B cell (primary cell): ENCODE measurements at regions not wholly inside any gene's neighbourhood (a gene's known extent, or its start where the extent isn't known, plus 50 kb on each side); places are given as distances from the start of the nearest gene placed in this dataset.

Experiments used
- ATAC-seq: fragments of 200-7000 bp; cut with Tn5 transposase; one replicate; pipeline ENCODE4 v1.10.0; 2021; ENCODE audit warnings: low read depth, mild to moderate bottlenecking, moderate number of reproducible peaks, moderate library complexity
- CTCF ChIA-PET: fragments of 350-600 bp; sonication (Branson Sonifier 250); formaldehyde crosslinking; loops from one replicate; lab custom pipeline; 2021; ENCODE audit warnings: antibody characterized with exemption, inconsistent platforms; lab: Charles Lee
- POLR2A ChIA-PET: fragments of 350-600 bp; sonication (Branson Sonifier 250); formaldehyde crosslinking; loops from one replicate; lab custom pipeline; 2021; ENCODE audit warnings: antibody characterized with exemption; lab: Charles Lee
- DNase-seq: peaks from one replicate; pipeline ENCODE4 v3.0.0; 2013
- H2AFZ ChIP-seq: 2 replicates; pipeline ENCODE4 v1.6.1; 2012; ENCODE audit warnings: mild to moderate bottlenecking, low read depth, low read length; ENCODE audit not compliant: insufficient read depth, poor library complexity, severe bottlenecking
- H3K27ac ChIP-seq, 2 donors: 1 replicate in 1 of 2; 2 replicates in 1 of 2; pipeline ENCODE4 v1.5.1; 2012 to 2013; ENCODE audit warnings: low read length in 2 of 2, mild to moderate bottlenecking in 2 of 2, moderate library complexity in 1 of 2
- H3K27me3 ChIP-seq, 4 experiments: fragments of 200-600 bp in 1 of 4; sonication (generic) in 1 of 4; replicated peaks in 1 of 4; 1 replicate in 2 of 4; 2 replicates in 2 of 4; pipeline versions ENCODE4 v1.6.1 to v1.7.0; 2013 to 2016; ENCODE audit warnings: low read length in 3 of 4, mild to moderate bottlenecking in 2 of 4, mixed read lengths in 1 of 4, moderate library complexity in 1 of 4; ENCODE audit not compliant: insufficient read depth in 4 of 4, control insufficient read depth in 3 of 4; ENCODE audit errors: control extremely low read depth in 1 of 4
- H3K36me3 ChIP-seq, 2 experiments: replicated peaks in 1 of 2; 1 replicate in 1 of 2; 2 replicates in 1 of 2; pipeline versions ENCODE4 v1.6.1 to v1.7.1; 2013; ENCODE audit warnings: low read length in 1 of 2; ENCODE audit not compliant: insufficient read depth in 2 of 2, control insufficient read depth in 1 of 2; ENCODE audit errors: control extremely low read depth in 1 of 2, extremely low read depth in 1 of 2
- H3K4me1 ChIP-seq, 2 donors: fragments of 200-600 bp in 1 of 2; sonication (generic) in 1 of 2; 1 replicate in 1 of 2; 2 replicates in 1 of 2; pipeline versions ENCODE4 v1.5.1 to v1.6.1; 2013 to 2017; ENCODE audit warnings: low read length in 2 of 2; ENCODE audit not compliant: control insufficient read depth in 2 of 2, insufficient read depth in 2 of 2
- H3K4me2 ChIP-seq: replicated peaks from 2 replicates; pipeline ENCODE3; 2012; ENCODE audit warnings: mild to moderate bottlenecking, low read depth, low read length; ENCODE audit not compliant: poor library complexity, severe bottlenecking
- H3K4me3 ChIP-seq, 5 experiments: fragments of 200-600 bp in 1 of 5; sonication (generic) in 1 of 5; 1 replicate in 3 of 5; 2 replicates in 2 of 5; pipeline versions ENCODE4 v1.5.1 to v1.7.0; 2011 to 2016; ENCODE audit warnings: low read length in 4 of 5, mild to moderate bottlenecking in 4 of 5, low read depth in 2 of 5, control low read depth in 1 of 5, moderate library complexity in 1 of 5; ENCODE audit not compliant: insufficient read depth in 1 of 5; ENCODE audit errors: control extremely low read depth in 1 of 5, extremely low read depth in 1 of 5
- H3K79me2 ChIP-seq: fragments of 200-600 bp; sonication (generic); one replicate; pipeline ENCODE4 v1.6.0; 2016; ENCODE audit warnings: low read length; ENCODE audit not compliant: control insufficient read depth, insufficient read depth
- H3K9ac ChIP-seq: fragments of 200-600 bp; sonication (generic); 2 replicates; pipeline ENCODE4 v1.6.1; 2017; ENCODE audit warnings: mild to moderate bottlenecking, low read length, moderate library complexity
- H3K9me3 ChIP-seq, 3 donors: one replicate each; pipeline versions ENCODE4 v1.6.1 to v1.7.1; 2013; ENCODE audit warnings: low read length in 2 of 3; ENCODE audit not compliant: control insufficient read depth in 2 of 3, insufficient read depth in 1 of 3; ENCODE audit errors: control extremely low read depth in 1 of 3
- H4K20me1 ChIP-seq: 2 replicates; pipeline ENCODE4 v1.6.0; 2012; ENCODE audit warnings: mild to moderate bottlenecking, low read length; ENCODE audit not compliant: insufficient read depth, control insufficient read depth, poor library complexity, severe bottlenecking
- H3K27ac Mint-ChIP-seq: one replicate; pipeline ENCODE4 v1.8.0; 2021; ENCODE audit warnings: mixed read lengths
- H3K27me3 Mint-ChIP-seq: one replicate; pipeline ENCODE4 v1.8.0; 2021; ENCODE audit warnings: mixed read lengths
- H3K4me1 Mint-ChIP-seq: one replicate; pipeline ENCODE4 v1.8.0; 2021; ENCODE audit warnings: mixed read lengths
- H3K4me3 Mint-ChIP-seq: one replicate; pipeline ENCODE4 v1.8.0; 2021; ENCODE audit warnings: mixed read lengths
- H3K9me3 Mint-ChIP-seq: one replicate; pipeline ENCODE4 v1.8.0; 2022; ENCODE audit warnings: mixed read lengths; ENCODE audit not compliant: insufficient read depth
- EZH2 ChIP-seq: IDR thresholded peaks from 2 replicates; pipeline ENCODE4 v1.6.1; 2012; ENCODE audit warnings: borderline replicate concordance, low read depth, mild to moderate bottlenecking, moderate library complexity, low read length; ENCODE audit not compliant: insufficient read depth, poor library complexity, severe bottlenecking
- WGBS: methylation state at CpG from one replicate; pipeline ENCODE4 v1.1.5; 2013; ENCODE audit warnings: missing lambda C conversion rate; ENCODE audit not compliant: insufficient coverage; 5-methylcytosine and 5-hydroxymethylcytosine counted together
- intact Hi-C: fragments of 100-400 bp; cut with micrococcal nuclease; formaldehyde crosslinking; loops from one replicate; pipeline ENCODE4 v1.10.0; 2022
- TF ChIP-seq, protein P1 (sequence below): fragments of 200-600 bp; IDR thresholded peaks from one replicate; pipeline ENCODE4 v1.8.0; 2022; ENCODE audit warnings: antibody characterized with exemption, mild to moderate bottlenecking

DNA sequence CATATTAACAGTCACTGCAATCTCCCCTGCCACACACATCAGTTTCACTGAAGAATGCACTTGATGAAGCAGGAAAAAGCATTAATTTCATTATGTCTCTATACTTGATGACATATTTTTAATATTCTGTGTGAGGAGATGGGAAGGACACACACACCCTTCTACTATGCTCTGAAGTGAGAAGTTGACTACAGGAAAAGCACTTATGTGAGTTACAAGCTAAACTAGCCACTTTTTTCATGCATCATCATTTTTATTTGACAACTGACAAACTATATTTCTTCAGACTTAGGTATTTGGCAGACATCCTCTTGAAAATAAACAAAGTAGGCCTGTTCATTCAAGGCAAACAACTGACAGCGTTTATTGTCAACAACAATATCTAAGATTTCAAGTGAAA is 150.4 kb upstream of the ID2 start:
- no CpG with 5 or more reads among the region's 1 CpG for WGBS
- intact Hi-C loops = no loop called here
- H3K36me3 ChIP-seq = no peaks in the 10 kb centered on the region

DNA sequence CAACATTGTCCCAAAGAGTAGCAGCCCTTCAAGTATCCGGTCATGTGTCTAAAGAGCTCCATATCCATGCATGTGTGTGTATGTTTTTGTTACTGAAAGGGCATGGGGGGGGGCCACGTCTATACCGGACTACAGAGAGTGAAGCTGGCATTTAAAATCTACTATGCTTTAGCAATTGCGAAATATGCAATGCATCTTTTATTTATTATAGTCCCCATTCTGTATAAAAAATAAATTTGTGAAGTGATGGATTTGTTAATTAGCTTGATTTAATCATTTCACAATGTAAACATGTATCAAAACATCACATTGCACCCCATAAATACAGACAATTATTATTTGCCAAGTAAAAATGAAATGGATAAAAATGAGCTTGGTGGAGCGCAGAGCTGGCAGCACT is 149.4 kb upstream of the ID2 start:
- Histone ChIP-seq H2AFZ (no peak overlapping the region), H3K36me3 (no peaks in the 10 kb centered on the region), H3K27me3 (peaks cover 0 to 44% (median 6%) of the 10 kb centered on the region in 4 experiments), H4K20me1 (no peaks in the 10 kb centered on the region), H3K4me3 (no peak overlapping the region), H3K9me3 (peaks cover 5 to 35% (median 18%) of the 10 kb centered on the region in 3 donors), H3K4me2 (no peak overlapping the region), H3K4me1 (peaks cover 21 to 26% of the 10 kb centered on the region in 2 donors), H3K27ac (no peak overlapping the region), H3K79me2 (no peaks in the 10 kb centered on the region), H3K9ac (no peak overlapping the region)
- TF ChIP-seq, protein P1, sequence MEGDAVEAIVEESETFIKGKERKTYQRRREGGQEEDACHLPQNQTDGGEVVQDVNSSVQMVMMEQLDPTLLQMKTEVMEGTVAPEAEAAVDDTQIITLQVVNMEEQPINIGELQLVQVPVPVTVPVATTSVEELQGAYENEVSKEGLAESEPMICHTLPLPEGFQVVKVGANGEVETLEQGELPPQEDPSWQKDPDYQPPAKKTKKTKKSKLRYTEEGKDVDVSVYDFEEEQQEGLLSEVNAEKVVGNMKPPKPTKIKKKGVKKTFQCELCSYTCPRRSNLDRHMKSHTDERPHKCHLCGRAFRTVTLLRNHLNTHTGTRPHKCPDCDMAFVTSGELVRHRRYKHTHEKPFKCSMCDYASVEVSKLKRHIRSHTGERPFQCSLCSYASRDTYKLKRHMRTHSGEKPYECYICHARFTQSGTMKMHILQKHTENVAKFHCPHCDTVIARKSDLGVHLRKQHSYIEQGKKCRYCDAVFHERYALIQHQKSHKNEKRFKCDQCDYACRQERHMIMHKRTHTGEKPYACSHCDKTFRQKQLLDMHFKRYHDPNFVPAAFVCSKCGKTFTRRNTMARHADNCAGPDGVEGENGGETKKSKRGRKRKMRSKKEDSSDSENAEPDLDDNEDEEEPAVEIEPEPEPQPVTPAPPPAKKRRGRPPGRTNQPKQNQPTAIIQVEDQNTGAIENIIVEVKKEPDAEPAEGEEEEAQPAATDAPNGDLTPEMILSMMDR = no peak
- TF ChIP-seq EZH2 = no peak
- intact Hi-C loops = no loop called here
- ChIA-PET POLR2A (no interaction called here), CTCF (interaction anchor here (0.7 to 1.0 kb wide), 2 partner anchors 11 to 15 kb away, joined by 3 read pairs; no protein-coding TSS in a partner anchor)
- H3K27ac Mint-ChIP-seq = no peak overlapping the region
- ATAC-seq (no peak), DNase-seq (no peak)
- H3K4me3 Mint-ChIP-seq = no peak overlapping the region
- H3K9me3 Mint-ChIP-seq = peaks cover 6% of the 10 kb centered on the region
- WGBS = 90% methylated on average over 1 of the region's 5 CpGs
- H3K27me3 Mint-ChIP-seq = peaks cover 21% of the 10 kb centered on the region
- peaks cover 20% of the 10 kb centered on the region for H3K4me1 Mint-ChIP-seq

More for the DNA sequence above, 150.4 kb upstream of the ID2 start:
- Mint-ChIP-seq H3K27ac (no peak overlapping the region), H3K27me3 (peaks cover 21% of the 10 kb centered on the region), H3K9me3 (peaks cover 6% of the 10 kb centered on the region), H3K4me3 (no peak overlapping the region), H3K4me1 (peaks cover 22% of the 10 kb centered on the region)
- TF ChIP-seq, protein P1 = no peak
- TF ChIP-seq EZH2 = no peak
- ChIA-PET CTCF (interaction anchor here (1.0 kb wide), 1 partner anchor 14 kb away, joined by 3 read pairs; no protein-coding TSS in a partner anchor), POLR2A (no interaction called here)
- Histone ChIP-seq H2AFZ (no peak overlapping the region), H3K4me1 (peaks cover 21 to 34% of the 10 kb centered on the region in 2 donors), H3K9ac (no peak overlapping the region), H3K4me3 (no peak overlapping the region), H3K27me3 (peaks cover 0 to 35% (median 5%) of the 10 kb centered on the region in 4 experiments), H3K79me2 (no peaks in the 10 kb centered on the region), H4K20me1 (no peaks in the 10 kb centered on the region), H3K9me3 (peaks cover 5 to 35% (median 18%) of the 10 kb centered on the region in 3 donors), H3K4me2 (no peak overlapping the region), H3K27ac (no peak overlapping the region)
- ATAC-seq (no peak), DNase-seq (no peak)
